MCF 10A (cell line): ENCODE measurements at regions not wholly inside any gene's neighbourhood (a gene's known extent, or its start where the extent isn't known, plus 50 kb on each side); places are given as distances from the start of the nearest gene placed in this dataset.

Source experiments
- BruUV-seq: library from RNA; stranded (reverse); fragments of 400-500 nt; replicated peaks from 2 replicates; lab custom pipeline; 2021; lab: Mats Ljungman, UMichigan
- CTCF ChIA-PET: fragments of 300-600 bp; sonication (Branson Sonifier 250); formaldehyde crosslinking; extraction: SDS; loops from one replicate; lab custom pipeline; 2021; ENCODE audit warnings: antibody characterized with exemption, inconsistent platforms; lab: Yijun Ruan, JAX
- POLR2A ChIA-PET: fragments of 300-600, 350-650 bp; sonication (Branson Sonifier 250); formaldehyde crosslinking; extraction: SDS; loops from one replicate; lab custom pipeline; 2020; ENCODE audit warnings: antibody characterized with exemption, inconsistent platforms; lab: Yijun Ruan, JAX
- DNase-seq: peaks from one replicate; pipeline ENCODE4 v3.0.0-alpha.2; 2018; ENCODE audit not compliant: unreplicated experiment
- H3K27ac Mint-ChIP-seq: one replicate; pipeline ENCODE4 v1.8.0; 2022; ENCODE audit warnings: mild to moderate bottlenecking, low read depth, mixed read lengths; ENCODE audit not compliant: unreplicated experiment
- H3K27me3 Mint-ChIP-seq: one replicate; pipeline ENCODE4 v1.8.0; 2022; ENCODE audit warnings: mixed read lengths; ENCODE audit not compliant: insufficient read depth, unreplicated experiment
- H3K36me3 Mint-ChIP-seq: one replicate; pipeline ENCODE4 v1.8.0; 2022; ENCODE audit warnings: mild to moderate bottlenecking, moderate library complexity, mixed read lengths; ENCODE audit not compliant: insufficient read depth, unreplicated experiment
- H3K4me1 Mint-ChIP-seq: one replicate; pipeline ENCODE4 v1.8.0; 2022; ENCODE audit warnings: mixed read lengths; ENCODE audit not compliant: insufficient read depth, unreplicated experiment
- H3K4me3 Mint-ChIP-seq: one replicate; pipeline ENCODE4 v1.8.0; 2022; ENCODE audit warnings: mild to moderate bottlenecking, moderate library complexity, mixed read lengths; ENCODE audit not compliant: unreplicated experiment
- H3K9me3 Mint-ChIP-seq: one replicate; pipeline ENCODE4 v1.8.0; 2022; ENCODE audit warnings: mixed read lengths; ENCODE audit not compliant: unreplicated experiment
- intact Hi-C: fragments of 100-400 bp; cut with micrococcal nuclease; formaldehyde crosslinking; loops from 2 replicates; pipeline ENCODE4 v1.14.1; 2022
- TF ChIP-seq, protein P1 (sequence below): fragments of 200-600 bp; IDR thresholded peaks from one replicate; pipeline ENCODE4 v1.8.0; 2022; ENCODE audit warnings: antibody characterized with exemption, mild to moderate bottlenecking; ENCODE audit not compliant: unreplicated experiment

DNA sequence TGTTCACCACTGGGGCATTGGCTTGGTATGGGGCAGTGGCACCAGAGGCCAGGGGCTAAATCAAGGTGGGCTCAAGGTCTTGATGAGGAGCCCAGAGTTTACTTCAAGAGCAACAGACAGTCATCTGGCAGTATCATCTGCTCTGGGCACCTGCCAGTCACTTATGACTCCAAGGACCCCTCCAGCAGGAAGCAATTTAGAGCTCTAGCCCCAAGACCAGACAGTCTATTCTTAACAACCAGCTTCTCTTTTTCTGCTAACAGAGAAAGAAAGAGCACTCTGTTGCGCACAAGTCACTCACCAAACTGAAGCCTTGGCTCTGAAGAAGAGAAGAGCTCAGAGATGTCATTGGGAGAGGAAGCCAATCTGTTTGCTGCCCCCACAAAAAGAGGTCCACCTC lies 309.2 kb downstream of the HS3ST1 start:
- no peaks in the 10 kb centered on the region for H3K27me3 Mint-ChIP-seq
- H3K4me1 Mint-ChIP-seq, result no peaks in the 10 kb centered on the region
- H3K36me3 Mint-ChIP-seq, result no peaks in the 10 kb centered on the region
- intact Hi-C loops, result no loop called here
- no TSS peak for BruUV-seq
- TF ChIP-seq, protein P1, sequence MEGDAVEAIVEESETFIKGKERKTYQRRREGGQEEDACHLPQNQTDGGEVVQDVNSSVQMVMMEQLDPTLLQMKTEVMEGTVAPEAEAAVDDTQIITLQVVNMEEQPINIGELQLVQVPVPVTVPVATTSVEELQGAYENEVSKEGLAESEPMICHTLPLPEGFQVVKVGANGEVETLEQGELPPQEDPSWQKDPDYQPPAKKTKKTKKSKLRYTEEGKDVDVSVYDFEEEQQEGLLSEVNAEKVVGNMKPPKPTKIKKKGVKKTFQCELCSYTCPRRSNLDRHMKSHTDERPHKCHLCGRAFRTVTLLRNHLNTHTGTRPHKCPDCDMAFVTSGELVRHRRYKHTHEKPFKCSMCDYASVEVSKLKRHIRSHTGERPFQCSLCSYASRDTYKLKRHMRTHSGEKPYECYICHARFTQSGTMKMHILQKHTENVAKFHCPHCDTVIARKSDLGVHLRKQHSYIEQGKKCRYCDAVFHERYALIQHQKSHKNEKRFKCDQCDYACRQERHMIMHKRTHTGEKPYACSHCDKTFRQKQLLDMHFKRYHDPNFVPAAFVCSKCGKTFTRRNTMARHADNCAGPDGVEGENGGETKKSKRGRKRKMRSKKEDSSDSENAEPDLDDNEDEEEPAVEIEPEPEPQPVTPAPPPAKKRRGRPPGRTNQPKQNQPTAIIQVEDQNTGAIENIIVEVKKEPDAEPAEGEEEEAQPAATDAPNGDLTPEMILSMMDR, result no peak
- no peak for DNase-seq
- ChIA-PET CTCF (no interaction called here), POLR2A (no interaction called here)
- no peak overlapping the region for H3K4me3 Mint-ChIP-seq
- H3K27ac Mint-ChIP-seq, result no peak overlapping the region
- H3K9me3 Mint-ChIP-seq, result peaks cover 31% of the 10 kb centered on the region

DNA sequence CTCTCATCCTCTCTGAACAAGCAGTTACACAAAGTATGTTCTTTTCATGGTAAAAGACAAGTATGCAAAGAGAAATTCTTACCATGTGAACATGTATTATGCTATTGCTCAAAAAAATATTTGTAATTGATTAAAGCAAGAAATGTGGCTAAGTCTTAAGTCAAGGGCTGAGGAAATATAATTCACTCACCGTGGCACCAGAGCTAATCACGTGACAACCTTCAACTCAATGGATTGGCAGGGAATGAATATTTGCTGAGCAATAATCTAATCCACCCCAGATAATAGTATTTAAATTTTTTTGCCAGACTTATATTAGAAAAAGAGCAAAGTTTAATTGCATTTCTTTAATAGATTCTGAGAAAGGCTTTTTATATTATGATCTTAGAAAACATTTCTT lies 310.2 kb downstream of the HS3ST1 start:
- Mint-ChIP-seq H3K9me3 (peaks cover 29% of the 10 kb centered on the region), H3K27ac (no peak overlapping the region), H3K4me3 (no peak overlapping the region), H3K27me3 (no peaks in the 10 kb centered on the region), H3K4me1 (no peaks in the 10 kb centered on the region), H3K36me3 (no peaks in the 10 kb centered on the region)
- POLR2A ChIA-PET, result no interaction called here
- CTCF ChIA-PET, result no interaction called here
- intact Hi-C loops, result no loop called here
- no peak for DNase-seq
- TF ChIP-seq, protein P1, result no peak
- BruUV-seq, result no TSS peak

DNA sequence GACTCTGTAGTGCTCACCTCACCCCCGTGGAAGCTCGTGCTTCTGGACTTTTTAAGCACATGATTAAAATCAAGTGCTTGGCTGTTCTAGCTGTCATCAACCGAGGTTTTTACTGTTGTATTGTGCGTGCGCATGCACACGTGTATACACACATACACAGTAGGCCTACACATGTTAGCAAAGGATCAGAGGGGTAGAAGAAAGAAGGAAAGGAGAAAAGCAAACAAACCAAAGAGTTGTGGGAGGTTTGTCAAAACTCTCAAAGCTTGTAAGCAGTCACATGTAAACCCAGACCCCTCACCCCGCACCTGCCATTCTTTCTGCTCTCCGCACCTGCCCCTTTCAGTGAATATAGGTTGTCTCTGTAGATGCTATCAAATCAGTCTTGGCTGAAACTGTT lies 311.8 kb downstream of the HS3ST1 start:
- H3K27me3 Mint-ChIP-seq, result no peaks in the 10 kb centered on the region
- POLR2A ChIA-PET, result no interaction called here

DNA sequence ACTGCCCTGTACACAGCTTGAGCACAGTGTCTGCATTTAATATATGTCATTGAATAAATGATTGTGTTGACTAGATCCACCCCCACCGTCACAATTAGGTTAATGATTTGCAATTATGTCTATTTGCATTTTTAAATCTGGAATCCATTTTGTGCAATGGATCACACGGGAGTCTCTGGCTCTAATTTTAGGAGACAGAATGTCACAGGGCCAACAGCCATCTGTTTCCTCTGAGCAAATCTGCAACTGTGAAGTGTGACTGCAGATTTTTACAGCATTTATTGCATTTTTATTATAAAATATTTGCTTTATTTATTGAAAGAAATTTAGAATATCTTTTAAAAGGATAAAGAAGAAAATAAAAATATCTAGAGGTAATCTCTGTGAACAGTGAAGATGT lies 316.8 kb downstream of the HS3ST1 start:
- Mint-ChIP-seq H3K36me3 (no peaks in the 10 kb centered on the region), H3K27me3 (no peaks in the 10 kb centered on the region), H3K4me3 (no peak overlapping the region), H3K27ac (no peak overlapping the region), H3K9me3 (peaks cover 48% of the 10 kb centered on the region), H3K4me1 (no peaks in the 10 kb centered on the region)
- BruUV-seq, result no TSS peak
- POLR2A ChIA-PET, result no interaction called here
- intact Hi-C loops, result no loop called here
- TF ChIP-seq, protein P1, result no peak
- no peak for DNase-seq
- CTCF ChIA-PET, result no interaction called here

More for the DNA sequence above, 311.8 kb downstream of the HS3ST1 start:
- intact Hi-C loops, result no loop called here
- no peak overlapping the region for H3K4me3 Mint-ChIP-seq
- TF ChIP-seq, protein P1, result no peak
- H3K36me3 Mint-ChIP-seq, result no peaks in the 10 kb centered on the region
- H3K4me1 Mint-ChIP-seq, result no peaks in the 10 kb centered on the region
- no peak overlapping the region for H3K27ac Mint-ChIP-seq
- CTCF ChIA-PET, result no interaction called here
- no peak for DNase-seq
- H3K9me3 Mint-ChIP-seq, result peaks cover 29% of the 10 kb centered on the region
- no TSS peak for BruUV-seq
